ENCODE measurements at regions not wholly inside any gene's neighbourhood (a gene's known extent, or its start where the extent isn't known, plus 50 kb on each side); places are given as distances from the start of the nearest gene placed in this dataset.

DNA sequence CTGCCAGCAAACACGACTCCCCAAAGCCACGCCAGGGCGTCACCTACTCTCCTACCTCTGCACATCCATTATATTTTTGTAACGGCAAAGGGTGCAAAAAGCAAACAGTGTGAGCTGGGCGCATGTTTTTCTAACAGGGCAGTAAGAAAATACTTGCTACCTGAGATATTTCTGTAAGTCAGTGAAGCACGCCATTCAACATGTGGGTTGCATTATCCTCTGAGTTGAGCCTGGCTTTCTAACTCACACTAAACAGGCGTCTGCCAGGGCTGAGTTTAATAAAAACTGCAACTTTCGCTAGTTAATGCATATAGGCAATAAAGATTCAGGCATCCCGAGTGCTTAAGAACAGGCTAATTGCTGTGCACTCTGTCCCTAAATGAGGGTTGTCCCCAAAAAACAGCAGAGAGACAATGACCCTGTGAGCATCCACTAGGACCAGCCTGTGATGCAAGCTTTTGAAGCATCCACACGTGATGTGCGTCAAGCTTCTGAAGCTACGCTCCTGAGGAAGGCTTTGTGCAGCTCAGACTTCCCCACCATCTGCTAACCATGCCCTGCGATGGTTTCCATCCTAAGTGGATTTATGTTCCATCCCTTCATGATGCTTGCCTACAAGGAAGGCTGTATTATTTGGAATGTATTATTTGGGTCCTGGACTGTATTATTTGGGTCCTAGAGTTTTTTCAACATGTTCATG, 70.0 kb upstream of the SIM2 start:
- no peak for DNase-seq (ENCODE audit: low read depth in 2 of 2)

DNA sequence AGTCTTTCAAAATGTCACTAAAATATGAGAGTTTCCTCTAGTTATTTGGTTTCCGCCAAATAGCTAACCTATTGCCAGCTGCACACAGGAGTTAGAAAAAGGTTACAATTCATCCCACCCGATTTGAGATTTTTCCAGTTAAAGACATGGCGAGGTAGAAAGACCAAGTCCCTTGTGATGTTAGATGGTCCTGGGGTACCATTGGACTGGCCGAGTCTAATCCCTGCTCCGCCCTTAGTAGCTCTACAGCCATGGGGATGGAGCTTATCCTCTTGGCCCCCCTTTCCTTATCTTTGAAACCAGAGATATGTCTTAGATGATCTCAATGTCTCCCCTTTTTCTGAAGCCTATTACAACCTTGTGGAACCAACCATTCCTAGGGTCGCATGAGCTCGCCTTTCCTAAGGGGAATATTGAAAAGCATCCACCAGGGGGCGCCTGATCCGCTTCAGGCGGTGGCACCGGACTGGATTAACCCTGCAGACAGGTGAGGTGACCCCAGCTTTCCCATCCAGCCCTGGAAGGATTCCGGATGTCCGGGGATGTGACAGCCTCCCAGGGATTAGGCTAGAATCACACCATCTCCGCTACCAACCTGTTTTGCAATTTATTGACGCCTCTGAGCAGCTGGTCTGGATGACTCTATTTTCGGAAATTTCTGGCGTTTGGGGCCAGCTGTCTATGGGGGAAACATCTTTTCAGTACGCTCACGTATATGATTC, 68.3 kb upstream of the SIM2 start:
- peak in 1 of 2 donors; percentile 27 for DNase-seq (ENCODE audit: low read depth in 2 of 2)

GRCh38 chr21:36636016-36636415, 62.9 kb upstream of the SIM2 start:
- no peak for DNase-seq (ENCODE audit: low read depth in 2 of 2)

DNA sequence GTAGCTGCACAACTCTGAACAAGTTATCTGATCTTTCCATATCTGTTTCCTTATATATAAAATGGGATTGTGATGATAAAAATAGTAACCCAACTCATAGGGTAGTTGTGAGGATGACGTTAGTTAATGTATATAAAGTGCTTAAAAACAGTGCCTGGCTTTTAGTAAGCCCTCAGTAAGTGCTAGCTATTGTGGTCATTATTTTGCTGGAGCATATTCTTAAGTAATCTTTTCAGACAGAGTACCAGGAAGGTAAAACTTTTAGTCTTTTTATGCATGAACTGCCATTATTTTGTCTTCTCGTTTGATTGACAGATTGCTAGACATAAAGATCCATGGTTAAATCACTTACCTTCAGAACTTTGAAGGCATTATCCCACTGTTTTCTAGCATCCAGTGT, 62.5 kb upstream of the SIM2 start:
- DNase-seq (ENCODE audit: low read depth in 2 of 2), result no peak

- DNase-seq (ENCODE audit: low read depth in 2 of 2), result no peak
Observed at GRCh38 chr21:36639769-36640168, 59.1 kb upstream of the SIM2 start.

DNA sequence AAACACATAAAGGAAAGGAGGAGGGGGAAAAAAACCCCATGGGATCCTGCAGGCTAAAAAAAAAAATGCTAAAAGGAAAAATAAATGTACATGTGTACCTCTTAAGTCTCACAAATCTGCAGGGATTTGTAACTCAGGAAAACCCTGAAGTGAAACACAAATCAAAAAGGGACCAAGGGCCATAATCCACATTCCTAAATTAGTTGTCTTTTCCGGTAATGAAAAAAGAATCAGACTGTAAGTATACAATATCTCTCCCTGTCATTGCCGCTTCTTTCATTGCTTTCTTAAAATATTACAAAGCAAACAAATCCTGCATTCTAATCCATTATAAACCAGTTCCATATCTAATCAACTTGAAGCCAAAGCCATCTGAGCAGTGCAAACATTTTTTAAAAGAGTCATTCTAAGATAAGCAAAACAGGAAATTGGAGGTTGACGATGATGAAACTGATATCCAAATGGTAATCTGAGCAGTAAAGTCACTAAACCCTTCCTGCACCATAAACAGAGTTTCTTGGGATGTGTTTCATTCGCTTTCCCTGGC, 58.7 kb upstream of the SIM2 start:
- DNase-seq (ENCODE audit: low read depth in 2 of 2), result no peak

DNA sequence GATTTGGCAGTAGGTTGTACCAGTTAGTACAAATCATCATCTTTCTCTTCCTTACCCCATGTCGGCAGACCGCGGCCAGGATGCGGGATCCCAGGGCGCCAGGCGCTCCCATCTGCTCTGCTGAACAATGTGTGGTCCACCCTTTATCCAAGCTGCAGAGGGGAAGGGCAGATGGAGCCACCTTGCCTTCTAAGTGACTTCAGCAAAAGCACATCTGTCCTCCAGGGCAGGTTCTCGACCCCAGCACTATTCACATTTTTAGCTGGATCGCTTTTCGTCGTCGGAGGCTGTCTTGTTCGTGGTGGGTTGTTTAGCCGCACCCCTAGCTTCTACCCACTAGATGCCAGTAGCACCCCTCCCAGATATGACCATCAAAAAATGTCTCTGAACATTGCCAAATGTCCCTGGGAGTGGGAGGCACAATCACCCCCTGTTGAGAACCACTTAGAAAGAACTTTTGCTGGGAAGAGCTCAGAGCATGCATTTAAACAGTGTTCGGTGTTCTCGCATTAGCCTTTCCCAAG, 58.1 kb upstream of the SIM2 start:
- no peak for DNase-seq (ENCODE audit: low read depth in 2 of 2)

DNA sequence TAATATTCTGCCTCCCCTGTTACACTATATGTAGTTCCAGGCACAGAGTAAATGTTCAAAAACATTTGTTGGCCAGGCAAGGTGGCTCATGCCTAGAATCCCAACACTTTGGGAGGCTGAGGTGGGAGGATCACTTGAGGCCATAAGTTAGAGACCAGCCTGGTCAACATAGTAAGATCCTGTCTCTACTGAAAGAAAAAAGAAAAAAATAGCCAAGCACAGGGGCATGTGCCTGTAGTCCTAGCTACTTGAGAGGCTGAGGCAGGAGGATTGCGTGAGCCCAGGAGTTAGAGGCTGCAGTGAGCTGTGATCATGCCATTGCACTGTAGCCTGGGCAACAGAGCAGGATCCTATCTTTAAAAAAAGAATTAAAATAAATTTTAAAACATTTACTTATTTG, 57.6 kb upstream of the SIM2 start:
- DNase-seq (ENCODE audit: low read depth in 2 of 2), result no peak

- no peak for DNase-seq (ENCODE audit: low read depth in 2 of 2)
Observed at GRCh38 chr21:36641886-36642285, 57.0 kb upstream of the SIM2 start.

DNA sequence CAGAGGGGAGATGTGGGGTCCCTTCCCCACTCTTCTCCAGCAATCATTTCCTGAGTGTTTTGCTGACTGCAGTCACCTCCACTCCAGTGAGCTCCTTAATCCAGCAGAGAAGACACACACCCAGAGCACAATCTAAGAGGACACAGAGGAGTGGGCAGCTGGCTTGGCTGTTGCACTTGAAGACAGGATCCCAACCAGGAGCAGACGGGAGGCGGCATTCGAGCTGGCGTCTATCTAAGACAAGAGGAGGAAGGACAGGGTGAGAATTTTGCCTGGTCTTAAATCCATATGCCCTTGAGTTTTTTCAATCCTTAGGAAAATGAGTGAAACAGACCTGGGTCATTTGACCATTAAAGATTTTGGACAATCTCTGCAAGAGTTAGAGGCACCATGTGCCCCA, 56.1 kb upstream of the SIM2 start:
- no peak for DNase-seq (ENCODE audit: low read depth in 2 of 2)

DNA sequence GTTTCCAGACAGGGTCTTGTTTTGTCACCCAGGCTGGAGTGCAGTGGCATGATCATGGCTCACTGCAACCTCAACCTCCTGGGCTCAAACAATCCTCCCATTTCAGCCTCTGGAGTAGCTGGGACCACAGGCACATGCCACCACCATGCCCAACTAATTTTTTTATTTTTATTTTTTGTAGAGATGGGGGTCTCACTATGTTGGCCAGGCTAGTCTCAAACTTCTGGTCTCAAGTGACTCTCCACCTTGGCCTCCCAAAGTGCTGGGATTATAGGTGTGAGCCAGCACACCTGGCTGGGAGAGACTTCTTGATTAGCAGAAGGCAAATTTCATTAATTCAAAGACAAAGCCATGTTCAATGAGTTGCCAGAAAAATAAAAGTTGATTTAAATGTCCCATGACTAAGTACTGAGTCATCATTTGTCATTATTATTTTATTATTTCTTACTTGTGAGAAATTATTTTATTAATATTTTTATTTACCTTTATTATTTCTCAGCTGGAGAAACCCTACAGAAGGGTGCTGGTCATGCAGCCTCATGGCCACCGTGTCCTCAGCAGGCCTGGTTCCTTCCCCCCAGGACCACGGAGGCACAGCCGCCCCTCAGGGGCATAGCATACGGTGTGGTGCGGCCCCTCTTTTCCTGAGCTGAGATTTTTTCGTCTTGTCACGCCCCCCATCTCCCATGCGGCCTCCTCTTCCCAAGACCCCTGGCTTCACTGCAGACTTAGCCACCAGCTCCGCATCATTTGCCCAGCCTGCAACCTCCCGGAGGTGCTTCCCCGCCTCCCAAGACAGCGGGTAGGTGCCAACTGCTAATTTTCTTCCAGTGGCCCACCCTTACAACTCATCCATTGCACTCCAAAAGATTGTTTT, 55.3 kb upstream of the SIM2 start:
- DNase-seq (ENCODE audit: low read depth in 2 of 2), result no peak

DNA sequence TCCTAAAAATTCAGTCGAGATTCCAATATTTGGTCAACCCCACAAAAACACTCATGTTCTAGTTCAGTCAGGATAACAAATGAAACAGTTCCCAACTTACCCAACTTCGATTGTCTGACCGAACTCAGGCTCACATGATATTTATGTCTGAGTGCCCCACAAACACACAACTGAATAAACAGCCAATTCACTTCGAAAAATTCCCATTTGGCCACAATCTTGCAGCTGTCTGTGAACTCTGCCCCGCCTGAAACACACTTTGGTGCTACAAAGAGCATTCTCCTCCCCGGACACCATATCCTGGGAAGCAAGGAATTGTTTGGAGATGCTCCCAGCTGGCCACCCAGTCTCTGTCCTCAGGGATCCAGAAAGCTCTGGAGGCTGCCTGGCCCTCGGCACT, 52.9 kb upstream of the SIM2 start:
- no peak for DNase-seq (ENCODE audit: low read depth in 2 of 2)

DNA sequence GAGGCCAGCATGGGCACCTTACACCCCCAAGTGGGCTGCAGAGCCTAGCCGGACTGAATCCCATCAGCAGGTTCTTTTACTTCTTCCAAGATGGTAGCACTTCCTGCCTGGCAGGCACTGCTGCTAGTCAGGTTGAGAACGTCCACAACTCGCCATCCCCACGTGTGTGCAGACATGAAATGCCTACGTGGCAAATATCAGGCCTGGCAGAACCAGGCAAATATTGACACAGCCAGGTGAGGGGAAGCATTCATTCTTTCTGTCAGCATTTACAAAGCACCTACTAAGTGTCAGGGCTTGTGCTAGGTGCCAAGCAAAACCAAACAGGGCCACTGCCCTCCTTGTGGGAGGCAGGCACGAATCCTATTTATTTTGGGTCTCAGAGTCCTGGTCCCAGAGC, 52.3 kb upstream of the SIM2 start:
- DNase-seq (ENCODE audit: low read depth in 2 of 2), result no peak

DNA sequence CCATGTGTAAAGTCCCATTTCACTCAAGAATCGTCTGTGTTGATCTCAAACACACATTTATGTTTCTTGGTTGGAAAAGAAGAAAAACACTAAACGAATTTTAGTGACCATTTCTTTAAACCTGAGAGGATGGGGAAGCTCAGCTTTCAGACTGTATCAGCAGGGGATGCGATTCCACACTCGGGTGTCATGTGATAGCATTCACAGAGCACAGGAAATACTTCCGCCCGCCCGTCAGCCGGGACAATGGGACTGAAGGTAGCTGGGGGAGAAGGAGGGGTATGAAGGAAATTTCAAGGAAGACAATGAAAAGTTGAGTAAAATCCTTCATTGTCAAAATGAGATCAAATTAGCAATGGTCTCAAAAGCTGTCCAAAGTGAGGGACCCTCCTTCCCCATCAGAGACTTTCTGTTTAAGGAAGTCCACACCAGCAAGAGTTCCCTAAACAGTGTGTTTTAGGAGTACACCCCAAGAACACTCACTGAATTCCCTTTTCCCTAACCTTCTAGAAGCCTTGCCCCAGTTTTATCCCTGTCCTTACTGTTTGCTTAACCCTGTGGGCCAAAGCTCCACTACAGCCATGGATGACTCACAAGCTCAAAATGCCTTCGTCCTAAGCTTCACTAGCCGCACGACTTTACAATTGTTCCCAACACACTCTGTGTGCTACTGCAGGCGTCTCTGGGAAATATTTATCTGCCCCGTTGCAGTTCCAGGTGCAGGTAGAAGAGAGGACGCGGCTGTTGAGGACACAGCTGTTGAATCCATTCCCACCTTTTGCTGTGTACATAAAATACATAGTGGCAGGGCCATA, 51.4 kb upstream of the SIM2 start:
- DNase-seq (ENCODE audit: low read depth in 2 of 2), result no peak
